Smooth muscle cell (in vitro differentiated cells): ENCODE measurements at regions not wholly inside any gene's neighbourhood (a gene's known extent, or its start where the extent isn't known, plus 50 kb on each side); places are given as distances from the start of the nearest gene placed in this dataset.

Source experiments
- DNase-seq: peaks from one replicate; lab custom pipeline; 2025; ENCODE audit not compliant: unreplicated experiment; lab: John Stamatoyannopoulos, UW
- H2AFZ ChIP-seq: fragments of 200-600 bp; sonication (generic); 2 replicates; pipeline ENCODE4 v1.6.0; 2016; ENCODE audit warnings: antibody characterized with exemption, low read depth, mild to moderate bottlenecking
- H3F3A ChIP-seq: fragments of 200-600 bp; sonication (generic); 2 replicates; pipeline ENCODE4 v1.6.0; 2017; ENCODE audit warnings: antibody characterized with exemption, low read depth
- H3K27ac ChIP-seq: fragments of 200-600 bp; sonication (generic); 2 replicates; pipeline ENCODE4 v1.5.1; 2016; ENCODE audit warnings: low read depth, mild to moderate bottlenecking
- H3K27me3 ChIP-seq: fragments of 200-600 bp; sonication (generic); 2 replicates; pipeline ENCODE4 v1.6.1; 2016; ENCODE audit warnings: low read depth, mild to moderate bottlenecking
- H3K36me3 ChIP-seq: fragments of 200-600 bp; sonication (generic); 2 replicates; pipeline ENCODE4 v1.5.1; 2016; ENCODE audit warnings: low read depth
- H3K4me1 ChIP-seq: fragments of 200-600 bp; sonication (generic); 2 replicates; pipeline ENCODE4 v1.5.1; 2016; ENCODE audit warnings: low read depth
- H3K4me2 ChIP-seq: fragments of 200-600 bp; sonication (generic); 2 replicates; pipeline ENCODE4 v1.6.0; 2016; ENCODE audit warnings: mild to moderate bottlenecking
- H3K4me3 ChIP-seq: fragments of 200-600 bp; sonication (generic); 2 replicates; pipeline ENCODE4 v1.5.1; 2016; ENCODE audit warnings: mild to moderate bottlenecking
- H3K79me2 ChIP-seq: fragments of 200-600 bp; sonication (generic); 2 replicates; pipeline ENCODE4 v1.6.0; 2016; ENCODE audit warnings: low read depth, mild to moderate bottlenecking
- H3K9ac ChIP-seq: fragments of 200-600 bp; sonication (generic); 2 replicates; pipeline ENCODE4 v1.6.0; 2016; ENCODE audit warnings: low read depth
- H3K9me3 ChIP-seq: fragments of 200-600 bp; sonication (generic); replicated peaks from 2 replicates; pipeline ENCODE4 v1.5.1; 2016; ENCODE audit warnings: low read depth
- H4K20me1 ChIP-seq: fragments of 200-600 bp; sonication (generic); 2 replicates; pipeline ENCODE4 v1.6.0; 2016; ENCODE audit warnings: low read depth
- WGBS: methylation state at CpG from one replicate; pipeline ENCODE4 v1.1.7; 2016; ENCODE audit warnings: low lambda C conversion rate; 5-methylcytosine and 5-hydroxymethylcytosine counted together
- TF ChIP-seq, protein P1 (sequence below): fragments of 200-600 bp; sonication (generic); IDR thresholded peaks from 2 replicates; pipeline ENCODE4 v1.5.1; 2017; ENCODE audit warnings: borderline replicate concordance, mild to moderate bottlenecking, antibody characterized with exemption; ENCODE audit not compliant: insufficient read depth, poor library complexity, severe bottlenecking

DNA sequence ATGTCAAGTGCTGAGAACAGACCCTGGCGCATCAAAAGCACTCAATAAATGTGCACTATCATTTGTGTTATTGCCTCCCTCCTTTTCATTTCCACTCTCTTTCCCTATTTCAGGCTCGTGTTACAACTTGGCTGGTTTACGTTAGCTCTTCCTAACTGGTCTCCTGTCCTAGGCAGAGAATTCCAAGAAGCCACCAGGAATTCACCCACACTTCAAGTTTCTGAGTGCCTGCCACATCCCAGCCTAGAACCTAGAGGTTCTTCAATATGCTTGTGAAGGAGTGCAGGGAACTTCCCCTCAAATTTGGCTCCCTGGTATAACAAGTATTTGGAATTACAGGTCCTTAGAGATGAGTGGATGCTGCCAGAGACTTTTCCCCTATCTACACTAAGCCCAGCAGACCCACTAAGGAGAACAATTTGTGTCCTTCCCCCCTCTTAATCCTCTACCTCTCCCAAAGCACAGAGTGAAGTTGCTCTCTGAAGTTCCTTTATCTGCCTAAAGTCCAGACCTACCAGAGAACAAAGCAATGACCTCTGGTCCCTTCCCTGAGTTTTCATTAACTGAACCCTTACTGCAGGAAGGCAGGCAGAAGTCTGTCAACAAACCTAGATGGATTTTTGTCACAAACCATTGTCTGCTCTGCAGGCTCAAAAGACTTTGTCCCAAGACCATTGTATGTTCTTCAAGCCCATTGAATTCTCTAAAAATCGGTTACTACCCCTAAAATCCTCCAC lies 201.6 kb upstream of the JARID2 start:
- Histone ChIP-seq H3K4me1 (peaks cover 3% of the 10 kb centered on the region), H3K79me2 (no peaks in the 10 kb centered on the region), H4K20me1 (no peaks in the 10 kb centered on the region), H3K9me3 (no peaks in the 10 kb centered on the region), H3K4me2 (no peak overlapping the region), H3K36me3 (no peaks in the 10 kb centered on the region), H3K4me3 (no peak overlapping the region), H3K27ac (no peak overlapping the region), H2AFZ (no peak overlapping the region), H3K27me3 (peaks cover 15% of the 10 kb centered on the region), H3F3A (no peaks in the 10 kb centered on the region), H3K9ac (no peak overlapping the region)
- WGBS, result 47% methylated on average over 4 of the region's 4 CpGs
- TF ChIP-seq, protein P1, sequence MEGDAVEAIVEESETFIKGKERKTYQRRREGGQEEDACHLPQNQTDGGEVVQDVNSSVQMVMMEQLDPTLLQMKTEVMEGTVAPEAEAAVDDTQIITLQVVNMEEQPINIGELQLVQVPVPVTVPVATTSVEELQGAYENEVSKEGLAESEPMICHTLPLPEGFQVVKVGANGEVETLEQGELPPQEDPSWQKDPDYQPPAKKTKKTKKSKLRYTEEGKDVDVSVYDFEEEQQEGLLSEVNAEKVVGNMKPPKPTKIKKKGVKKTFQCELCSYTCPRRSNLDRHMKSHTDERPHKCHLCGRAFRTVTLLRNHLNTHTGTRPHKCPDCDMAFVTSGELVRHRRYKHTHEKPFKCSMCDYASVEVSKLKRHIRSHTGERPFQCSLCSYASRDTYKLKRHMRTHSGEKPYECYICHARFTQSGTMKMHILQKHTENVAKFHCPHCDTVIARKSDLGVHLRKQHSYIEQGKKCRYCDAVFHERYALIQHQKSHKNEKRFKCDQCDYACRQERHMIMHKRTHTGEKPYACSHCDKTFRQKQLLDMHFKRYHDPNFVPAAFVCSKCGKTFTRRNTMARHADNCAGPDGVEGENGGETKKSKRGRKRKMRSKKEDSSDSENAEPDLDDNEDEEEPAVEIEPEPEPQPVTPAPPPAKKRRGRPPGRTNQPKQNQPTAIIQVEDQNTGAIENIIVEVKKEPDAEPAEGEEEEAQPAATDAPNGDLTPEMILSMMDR, result no peak
- no peak for DNase-seq

- no peaks in the 10 kb centered on the region for H4K20me1 ChIP-seq
- peaks cover 15% of the 10 kb centered on the region for H3K27me3 ChIP-seq
- DNase-seq, result no peak
- H2AFZ ChIP-seq, result no peak overlapping the region
- no peak overlapping the region for H3K4me3 ChIP-seq
- peaks cover 3% of the 10 kb centered on the region for H3K4me1 ChIP-seq
- H3K9ac ChIP-seq, result no peak overlapping the region
- H3K9me3 ChIP-seq, result no peaks in the 10 kb centered on the region
- WGBS, result 98% methylated on average over 2 of the region's 2 CpGs
- H3K79me2 ChIP-seq, result no peaks in the 10 kb centered on the region
- TF ChIP-seq, protein P1, result no peak
- no peak overlapping the region for H3K4me2 ChIP-seq
- no peaks in the 10 kb centered on the region for H3K36me3 ChIP-seq
- no peak overlapping the region for H3K27ac ChIP-seq
- H3F3A ChIP-seq, result no peaks in the 10 kb centered on the region
Measured at GRCh38 chr6:15044948-15045347, 200.9 kb upstream of the JARID2 start.

GRCh38 chr6:15046751-15047150 lies 199.1 kb upstream of the JARID2 start:
- Histone ChIP-seq H4K20me1 (no peaks in the 10 kb centered on the region), H3K27me3 (peaks cover 15% of the 10 kb centered on the region), H3K36me3 (no peaks in the 10 kb centered on the region), H3K9me3 (no peaks in the 10 kb centered on the region), H2AFZ (no peak overlapping the region), H3K79me2 (no peaks in the 10 kb centered on the region), H3K4me1 (peaks cover 3% of the 10 kb centered on the region), H3K4me2 (no peak overlapping the region), H3K4me3 (no peak overlapping the region), H3F3A (no peaks in the 10 kb centered on the region), H3K27ac (no peak overlapping the region), H3K9ac (no peak overlapping the region)
- TF ChIP-seq, protein P1, result no peak
- WGBS, result 93% methylated on average over 4 of the region's 4 CpGs
- DNase-seq, result no peak

GRCh38 chr6:15048367-15048766 lies 197.5 kb upstream of the JARID2 start:
- TF ChIP-seq, protein P1, result no peak
- 97% methylated on average over 6 of the region's 6 CpGs for WGBS
- Histone ChIP-seq H3K36me3 (no peaks in the 10 kb centered on the region), H3K9ac (no peak overlapping the region), H3K4me1 (peaks cover 3% of the 10 kb centered on the region), H3K9me3 (no peaks in the 10 kb centered on the region), H3K4me3 (no peak overlapping the region), H3K27me3 (peaks cover 15% of the 10 kb centered on the region), H3K4me2 (no peak overlapping the region), H4K20me1 (no peaks in the 10 kb centered on the region), H3K79me2 (no peaks in the 10 kb centered on the region), H3K27ac (no peak overlapping the region), H2AFZ (no peak overlapping the region), H3F3A (no peaks in the 10 kb centered on the region)
- DNase-seq, result no peak
